NCI-H128 (cell line): ENCODE measurements at regions not wholly inside any gene's neighbourhood (a gene's known extent, or its start where the extent isn't known, plus 50 kb on each side); places are given as distances from the start of the nearest gene placed in this dataset.

ENCODE experiments used
- DNase-seq: peaks from one replicate; lab custom pipeline; 2025; ENCODE audit not compliant: unreplicated experiment; lab: John Stamatoyannopoulos, UW

- no peak for DNase-seq
Observed at GRCh38 chr18:44046376-44046975, 634.2 kb upstream of the SETBP1 start.

- DNase-seq, result no peak
Observed at GRCh38 chr18:44047585-44047984, 633.1 kb upstream of the SETBP1 start.

- no peak for DNase-seq
Observed at GRCh38 chr18:44048435-44048834, 632.3 kb upstream of the SETBP1 start.

GRCh38 chr18:44048846-44049245 lies 631.8 kb upstream of the SETBP1 start:
- DNase-seq, result no peak

GRCh38 chr18:44051026-44051425 lies 629.7 kb upstream of the SETBP1 start:
- no peak for DNase-seq

GRCh38 chr18:44054514-44054913 lies 626.2 kb upstream of the SETBP1 start:
- DNase-seq, result no peak

- DNase-seq, result no peak
Observed at GRCh38 chr18:44060197-44060596, 620.5 kb upstream of the SETBP1 start.

- DNase-seq, result no peak
Observed at GRCh38 chr18:44061438-44061837, 619.2 kb upstream of the SETBP1 start.

- DNase-seq, result no peak
Observed at GRCh38 chr18:44062345-44062744, 618.3 kb upstream of the SETBP1 start.

- DNase-seq, result no peak
Observed at GRCh38 chr18:44065206-44065605, 615.5 kb upstream of the SETBP1 start.

- no peak for DNase-seq
Observed at GRCh38 chr18:44066541-44066940, 614.1 kb upstream of the SETBP1 start.

- no peak for DNase-seq
Observed at GRCh38 chr18:44067186-44067585, 613.5 kb upstream of the SETBP1 start.

- no peak for DNase-seq
Observed at GRCh38 chr18:44075038-44075437, 605.6 kb upstream of the SETBP1 start.

- DNase-seq, result no peak
Observed at GRCh38 chr18:44079606-44080005, 601.1 kb upstream of the SETBP1 start.

- DNase-seq, result no peak
Observed at GRCh38 chr18:44080054-44080453, 600.6 kb upstream of the SETBP1 start.

GRCh38 chr18:44089732-44090131 lies 591.0 kb upstream of the SETBP1 start:
- DNase-seq, result no peak

GRCh38 chr18:44090453-44090852 lies 590.2 kb upstream of the SETBP1 start:
- no peak for DNase-seq

GRCh38 chr18:44093253-44093652 lies 587.4 kb upstream of the SETBP1 start:
- DNase-seq, result no peak

GRCh38 chr18:44096016-44096415 lies 584.7 kb upstream of the SETBP1 start:
- no peak for DNase-seq

- DNase-seq, result no peak
Observed at GRCh38 chr18:44098551-44099098, 582.1 kb upstream of the SETBP1 start.

- DNase-seq, result no peak
Observed at GRCh38 chr18:44107187-44107586, 573.5 kb upstream of the SETBP1 start.

- DNase-seq, result no peak
Observed at GRCh38 chr18:44111337-44111736, 569.4 kb upstream of the SETBP1 start.

- no peak for DNase-seq
Observed at GRCh38 chr18:44117821-44118220, 562.9 kb upstream of the SETBP1 start.
